Neural progenitor cell (in vitro differentiated cells): ENCODE measurements at regions not wholly inside any gene's neighbourhood (a gene's known extent, or its start where the extent isn't known, plus 50 kb on each side); places are given as distances from the start of the nearest gene placed in this dataset.
A peak's percentile ranks its signal among the peaks of the same experiment; 100 is the strongest.

Experiments
- DNase-seq: peaks from one replicate; pipeline ENCODE4 v3.0.0-alpha.2; 2016; ENCODE audit warnings: low spot score
- H2AFZ ChIP-seq: fragments of 200-600 bp; sonication (generic); replicated peaks from 2 replicates; pipeline ENCODE4 v1.6.1; 2016; ENCODE audit warnings: antibody characterized with exemption
- H3F3A ChIP-seq: fragments of 200-600 bp; sonication (generic); 2 replicates; pipeline ENCODE4 v1.6.1; 2016; ENCODE audit warnings: antibody characterized with exemption, low read depth
- H3K27ac ChIP-seq: fragments of 200-600 bp; sonication (generic); 2 replicates; pipeline ENCODE4 v1.5.1; 2016; ENCODE audit warnings: mild to moderate bottlenecking
- H3K27me3 ChIP-seq: fragments of 200-600 bp; sonication (generic); 2 replicates; pipeline ENCODE4 v1.6.1; 2016; ENCODE audit warnings: mild to moderate bottlenecking, moderate library complexity
- H3K36me3 ChIP-seq: fragments of 200-600 bp; sonication (generic); 2 replicates; pipeline ENCODE4 v1.5.1; 2016
- H3K4me1 ChIP-seq: fragments of 200-600 bp; sonication (generic); 2 replicates; pipeline ENCODE4 v1.6.1; 2016; ENCODE audit warnings: mixed run types
- H3K4me2 ChIP-seq: fragments of 200-600 bp; sonication (generic); 2 replicates; pipeline ENCODE4 v1.6.1; 2016
- H3K4me3 ChIP-seq: fragments of 200-600 bp; sonication (generic); 2 replicates; pipeline ENCODE4 v1.5.1; 2016
- H3K79me2 ChIP-seq: fragments of 200-600 bp; sonication (generic); 2 replicates; pipeline ENCODE4 v1.6.1; 2016; ENCODE audit warnings: low read depth
- H3K9ac ChIP-seq: fragments of 200-600 bp; sonication (generic); 2 replicates; pipeline ENCODE4 v1.6.1; 2016
- H3K9me3 ChIP-seq: fragments of 200-600 bp; sonication (generic); 2 replicates; pipeline ENCODE4 v1.5.1; 2016; ENCODE audit warnings: low read depth
- H4K20me1 ChIP-seq: fragments of 200-600 bp; sonication (generic); 2 replicates; pipeline ENCODE4 v1.6.1; 2016; ENCODE audit warnings: low read depth
- H3K27ac Mint-ChIP-seq: 3 replicates; pipeline ENCODE4 v1.8.0; 2021; ENCODE audit warnings: mixed read lengths
- H3K27me3 Mint-ChIP-seq: 2 replicates; pipeline ENCODE4 v1.8.0; 2022; ENCODE audit warnings: low read depth, mild to moderate bottlenecking, inconsistent platforms, moderate library complexity, mixed read lengths; ENCODE audit not compliant: insufficient read depth
- H3K36me3 Mint-ChIP-seq: 3 replicates; pipeline ENCODE4 v1.8.0; 2021; ENCODE audit warnings: mixed read lengths
- H3K4me1 Mint-ChIP-seq: 3 replicates; pipeline ENCODE4 v1.8.0; 2021; ENCODE audit warnings: mixed read lengths
- H3K4me3 Mint-ChIP-seq: 3 replicates; pipeline ENCODE4 v1.8.0; 2021; ENCODE audit warnings: mild to moderate bottlenecking, moderate library complexity, mixed read lengths
- H3K9me3 Mint-ChIP-seq: 3 replicates; pipeline ENCODE4 v1.8.0; 2020; ENCODE audit warnings: mixed read lengths
- EZH2 ChIP-seq: fragments of 200-600 bp; sonication (generic); IDR thresholded peaks from 2 replicates; pipeline ENCODE4 v1.6.1; 2017; ENCODE audit warnings: antibody characterized with exemption, mild to moderate bottlenecking, moderate library complexity
- EZH2phosphoT487 ChIP-seq: fragments of 200-600 bp; sonication (generic); IDR thresholded peaks from 2 replicates; pipeline ENCODE4 v1.6.1; 2017; ENCODE audit warnings: antibody characterized with exemption
- TF ChIP-seq, protein P1 (sequence below): fragments of 200-600 bp; sonication (generic); IDR thresholded peaks from 2 replicates; pipeline ENCODE4 v1.5.1; 2017; ENCODE audit warnings: antibody characterized with exemption, mild to moderate bottlenecking

DNA sequence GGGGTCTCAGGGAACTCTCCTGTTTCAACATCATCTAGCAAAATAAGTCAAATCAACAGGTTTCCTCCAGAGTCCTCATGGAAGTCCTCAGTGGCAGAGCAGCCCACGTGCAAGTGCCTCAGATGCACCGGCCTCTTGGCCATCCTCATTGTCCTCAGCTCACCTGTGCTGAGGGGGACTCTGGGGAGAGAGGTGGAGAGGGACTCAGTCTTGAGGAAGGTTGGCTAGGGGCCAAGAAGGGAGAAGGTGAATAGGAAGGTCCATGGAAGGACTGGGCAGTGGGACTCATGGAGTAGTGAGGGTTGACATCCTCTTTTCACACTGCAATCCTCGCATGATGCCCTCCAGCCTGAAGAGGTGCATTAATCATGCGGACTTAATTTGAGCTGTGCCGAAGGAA, 77.9 kb upstream of the DUSP22 start:
- no peaks in the 10 kb centered on the region for H3K36me3 ChIP-seq
- H3K9ac ChIP-seq: no peak overlapping the region
- no peaks in the 10 kb centered on the region for H3K36me3 Mint-ChIP-seq
- H3K4me1 Mint-ChIP-seq: peaks cover 16% of the 10 kb centered on the region
- no peak overlapping the region for H3K4me2 ChIP-seq
- H3K79me2 ChIP-seq: no peaks in the 10 kb centered on the region
- no peak overlapping the region for H3K4me3 Mint-ChIP-seq
- H3K4me3 ChIP-seq: no peak overlapping the region
- H3K27me3 Mint-ChIP-seq: peaks cover 2% of the 10 kb centered on the region
- no peaks in the 10 kb centered on the region for H3F3A ChIP-seq
- H3K9me3 Mint-ChIP-seq: peaks cover 7% of the 10 kb centered on the region
- no peak for TF ChIP-seq EZH2
- no peak for TF ChIP-seq EZH2phosphoT487
- TF ChIP-seq, protein P1, sequence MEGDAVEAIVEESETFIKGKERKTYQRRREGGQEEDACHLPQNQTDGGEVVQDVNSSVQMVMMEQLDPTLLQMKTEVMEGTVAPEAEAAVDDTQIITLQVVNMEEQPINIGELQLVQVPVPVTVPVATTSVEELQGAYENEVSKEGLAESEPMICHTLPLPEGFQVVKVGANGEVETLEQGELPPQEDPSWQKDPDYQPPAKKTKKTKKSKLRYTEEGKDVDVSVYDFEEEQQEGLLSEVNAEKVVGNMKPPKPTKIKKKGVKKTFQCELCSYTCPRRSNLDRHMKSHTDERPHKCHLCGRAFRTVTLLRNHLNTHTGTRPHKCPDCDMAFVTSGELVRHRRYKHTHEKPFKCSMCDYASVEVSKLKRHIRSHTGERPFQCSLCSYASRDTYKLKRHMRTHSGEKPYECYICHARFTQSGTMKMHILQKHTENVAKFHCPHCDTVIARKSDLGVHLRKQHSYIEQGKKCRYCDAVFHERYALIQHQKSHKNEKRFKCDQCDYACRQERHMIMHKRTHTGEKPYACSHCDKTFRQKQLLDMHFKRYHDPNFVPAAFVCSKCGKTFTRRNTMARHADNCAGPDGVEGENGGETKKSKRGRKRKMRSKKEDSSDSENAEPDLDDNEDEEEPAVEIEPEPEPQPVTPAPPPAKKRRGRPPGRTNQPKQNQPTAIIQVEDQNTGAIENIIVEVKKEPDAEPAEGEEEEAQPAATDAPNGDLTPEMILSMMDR: no peak
- no peak overlapping the region for H3K27ac ChIP-seq
- no peaks in the 10 kb centered on the region for H3K9me3 ChIP-seq
- H4K20me1 ChIP-seq: no peaks in the 10 kb centered on the region
- H3K27me3 ChIP-seq: no peaks in the 10 kb centered on the region
- H3K27ac Mint-ChIP-seq: no peak overlapping the region
- no peak for DNase-seq
- no peak overlapping the region for H2AFZ ChIP-seq
- H3K4me1 ChIP-seq: peaks cover 10% of the 10 kb centered on the region

GRCh38 chr6:215335-216034, 76.8 kb upstream of the DUSP22 start:
- Histone ChIP-seq H3K9me3 (no peaks in the 10 kb centered on the region), H4K20me1 (no peaks in the 10 kb centered on the region), H3K79me2 (no peaks in the 10 kb centered on the region), H3K9ac (no peak overlapping the region), H3K4me1 (peaks cover 18% of the 10 kb centered on the region), H2AFZ (no peak overlapping the region), H3K4me3 (no peak overlapping the region), H3K27me3 (no peaks in the 10 kb centered on the region), H3K36me3 (no peaks in the 10 kb centered on the region), H3K27ac (no peak overlapping the region), H3F3A (no peaks in the 10 kb centered on the region), H3K4me2 (no peak overlapping the region)
- Mint-ChIP-seq H3K4me3 (no peak overlapping the region), H3K36me3 (no peaks in the 10 kb centered on the region), H3K9me3 (peaks cover 7% of the 10 kb centered on the region), H3K27me3 (peaks cover 2% of the 10 kb centered on the region), H3K4me1 (peaks cover 20% of the 10 kb centered on the region), H3K27ac (no peak overlapping the region)
- TF ChIP-seq, protein P1: no peak
- TF ChIP-seq EZH2: no peak
- no peak for TF ChIP-seq EZH2phosphoT487
- no peak for DNase-seq

DNA sequence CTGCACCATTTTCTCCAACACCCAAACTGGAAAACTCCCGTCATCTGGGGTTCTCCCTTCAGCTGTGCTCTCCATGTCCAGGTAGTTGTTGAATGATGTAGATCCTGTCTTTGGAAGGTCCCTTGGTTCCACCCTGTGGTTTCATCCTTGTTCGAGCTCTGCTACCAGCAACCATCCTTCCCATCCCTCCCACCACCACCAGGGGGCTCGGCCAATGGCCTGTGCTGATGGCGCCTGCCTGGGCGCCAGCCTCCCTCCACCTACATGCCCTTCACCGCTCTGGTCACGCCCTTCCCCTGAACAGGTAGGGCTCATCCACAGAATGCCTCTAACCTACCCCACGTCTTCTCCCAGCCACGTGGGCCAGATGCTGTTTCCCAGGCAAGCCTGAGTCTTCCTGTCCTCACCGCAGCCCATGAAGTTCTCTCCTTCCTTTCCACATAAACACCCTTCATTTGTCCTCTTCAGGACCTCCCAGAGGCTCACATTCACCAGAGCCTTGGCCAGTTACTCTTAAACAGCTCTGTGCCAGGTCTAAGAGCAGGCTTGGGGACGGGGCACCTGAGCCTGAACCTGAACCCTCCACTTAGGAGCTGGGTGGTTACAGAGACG, 75.1 kb upstream of the DUSP22 start:
- H2AFZ ChIP-seq: no peak overlapping the region
- H3K27me3 ChIP-seq: no peaks in the 10 kb centered on the region
- H3K9ac ChIP-seq: no peak overlapping the region
- H3K4me1 Mint-ChIP-seq: peaks cover 22% of the 10 kb centered on the region
- H3K27ac ChIP-seq: no peak overlapping the region
- H3K36me3 Mint-ChIP-seq: no peaks in the 10 kb centered on the region
- H3K27me3 Mint-ChIP-seq: no peaks in the 10 kb centered on the region
- H3K79me2 ChIP-seq: no peaks in the 10 kb centered on the region
- H3K27ac Mint-ChIP-seq: peak overlapping the region; percentile 19
- no peaks in the 10 kb centered on the region for H3K36me3 ChIP-seq
- peaks cover 13% of the 10 kb centered on the region for H3K4me1 ChIP-seq
- no peak overlapping the region for H3K4me3 ChIP-seq
- no peaks in the 10 kb centered on the region for H3F3A ChIP-seq
- peaks cover 7% of the 10 kb centered on the region for H3K9me3 Mint-ChIP-seq
- peak; percentile 54 for DNase-seq
- TF ChIP-seq, protein P1: peak; percentile 68
- no peak for TF ChIP-seq EZH2phosphoT487
- TF ChIP-seq EZH2: no peak
- no peaks in the 10 kb centered on the region for H3K9me3 ChIP-seq
- no peak overlapping the region for H3K4me2 ChIP-seq
- no peaks in the 10 kb centered on the region for H4K20me1 ChIP-seq
- no peak overlapping the region for H3K4me3 Mint-ChIP-seq
